ENCODE measurements at regions not wholly inside any gene's neighbourhood (a gene's known extent, or its start where the extent isn't known, plus 50 kb on each side); places are given as distances from the start of the nearest gene placed in this dataset.
A peak's percentile ranks its signal among the peaks of the same experiment; 100 is the strongest.

DNA sequence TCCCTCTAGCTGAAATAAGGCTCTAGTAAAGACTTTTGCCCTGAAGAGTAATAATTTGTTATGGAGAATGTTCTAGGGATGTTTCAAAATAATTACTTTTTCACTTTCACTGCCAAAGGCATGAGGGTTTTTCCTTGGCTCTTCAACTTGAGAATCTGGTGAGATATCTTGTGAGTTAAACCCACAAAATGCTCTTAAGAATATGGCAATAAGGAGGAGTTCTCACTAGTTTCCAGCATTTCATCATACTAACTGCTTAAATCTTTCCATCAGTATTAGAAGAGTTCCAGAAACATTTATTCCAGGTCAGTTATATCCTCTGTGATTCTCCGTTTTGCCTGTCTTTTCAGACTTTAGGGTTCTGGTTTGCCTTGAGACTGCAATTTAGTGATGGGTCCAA lies 785.6 kb upstream of the GJE1 start:
- Histone ChIP-seq H4K5ac (ENCODE audit: low read length) (no peak overlapping the region), H3K27me3 (ENCODE audit: insufficient read depth, low read length, poor library complexity) (no peaks in the 10 kb centered on the region), H3K4me2 (ENCODE audit: low read length) (no peak overlapping the region), H2BK15ac (replicated peaks; ENCODE audit: low read depth) (no peak overlapping the region), H2BK5ac (ENCODE audit: low read length) (no peak overlapping the region), H3K9ac (ENCODE audit: low read length) (no peak overlapping the region), H2BK120ac (ENCODE audit: low read depth, low read length) (no peak overlapping the region), H3K79me1 (ENCODE audit: low read length) (no peaks in the 10 kb centered on the region), H2AK5ac (ENCODE audit: low read length) (no peak overlapping the region), H4K8ac (ENCODE audit: low read depth, low read length) (no peak overlapping the region), H3K18ac (ENCODE audit: low read length) (no peak overlapping the region), H3K36me3 (ENCODE audit: control insufficient read depth, insufficient read depth, low read length) (no peaks in the 10 kb centered on the region), H3K4me3 (ENCODE audit: low read length) (no peak overlapping the region), H3K4me1 (ENCODE audit: control insufficient read depth, low read depth, low read length) (no peaks in the 10 kb centered on the region), H3K56ac (ENCODE audit: low read length) (no peak overlapping the region), H3K27ac (ENCODE audit: low read depth, low read length) (no peak overlapping the region), H3K4ac (ENCODE audit: low read depth, low read length) (no peak overlapping the region), H3K23ac (ENCODE audit: low read length) (no peak overlapping the region), H3K79me2 (ENCODE audit: control insufficient read depth, insufficient read depth, low read length) (no peaks in the 10 kb centered on the region)
- WGBS (ENCODE audit: extremely low coverage, insufficient coverage, low lambda C conversion rate) = no CpG with 5 or more reads among the region's 1 CpG
- DNase-seq = no peak

DNA sequence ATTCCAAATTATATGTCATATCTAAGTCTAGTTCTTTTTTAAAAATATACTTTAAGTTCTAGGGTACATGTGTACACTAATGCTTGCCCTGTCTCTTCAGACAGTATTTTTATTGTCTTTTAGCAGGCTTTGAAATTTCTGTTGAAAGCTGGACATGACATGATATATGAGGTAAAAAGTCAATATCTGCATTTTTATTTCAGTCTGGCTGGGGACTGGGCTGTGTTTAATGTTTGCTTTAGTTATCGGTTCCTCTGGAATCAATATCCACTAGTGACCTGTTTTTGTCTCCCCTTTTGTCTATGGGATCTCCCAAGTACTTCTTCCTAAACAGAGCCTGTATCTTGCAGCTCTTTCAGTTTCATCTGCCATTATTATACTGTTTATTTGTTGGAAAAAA lies 786.2 kb upstream of the GJE1 start:
- H3K18ac ChIP-seq (ENCODE audit: low read length) = no peak overlapping the region
- H4K5ac ChIP-seq (ENCODE audit: low read length) = no peak overlapping the region
- no peak overlapping the region for H3K4me2 ChIP-seq (ENCODE audit: low read length)
- H3K27me3 ChIP-seq (ENCODE audit: insufficient read depth, low read length, poor library complexity) = no peaks in the 10 kb centered on the region
- WGBS (ENCODE audit: extremely low coverage, insufficient coverage, low lambda C conversion rate) = no CpG with 5 or more reads among the region's 1 CpG
- no peak overlapping the region for H2BK15ac ChIP-seq (replicated peaks; ENCODE audit: low read depth)
- no peak overlapping the region for H3K27ac ChIP-seq (ENCODE audit: low read depth, low read length)
- no peak overlapping the region for H3K4me3 ChIP-seq (ENCODE audit: low read length)
- no peak overlapping the region for H2BK120ac ChIP-seq (ENCODE audit: low read depth, low read length)
- no peak for DNase-seq
- H3K4ac ChIP-seq (ENCODE audit: low read depth, low read length) = no peak overlapping the region
- no peak overlapping the region for H3K23ac ChIP-seq (ENCODE audit: low read length)
- no peak overlapping the region for H2AK5ac ChIP-seq (ENCODE audit: low read length)
- no peaks in the 10 kb centered on the region for H3K79me1 ChIP-seq (ENCODE audit: low read length)
- no peak overlapping the region for H4K8ac ChIP-seq (ENCODE audit: low read depth, low read length)
- no peak overlapping the region for H3K56ac ChIP-seq (ENCODE audit: low read length)
- no peaks in the 10 kb centered on the region for H3K4me1 ChIP-seq (ENCODE audit: control insufficient read depth, low read depth, low read length)
- H2BK5ac ChIP-seq (ENCODE audit: low read length) = no peak overlapping the region
- no peaks in the 10 kb centered on the region for H3K79me2 ChIP-seq (ENCODE audit: control insufficient read depth, insufficient read depth, low read length)
- H3K9ac ChIP-seq (ENCODE audit: low read length) = no peak overlapping the region
- H3K36me3 ChIP-seq (ENCODE audit: control insufficient read depth, insufficient read depth, low read length) = no peaks in the 10 kb centered on the region

- no peak overlapping the region for H2BK15ac ChIP-seq (replicated peaks; ENCODE audit: low read depth)
- no peaks in the 10 kb centered on the region for H3K27me3 ChIP-seq (ENCODE audit: insufficient read depth, low read length, poor library complexity)
- H3K18ac ChIP-seq (ENCODE audit: low read length) = no peak overlapping the region
- WGBS (ENCODE audit: extremely low coverage, insufficient coverage, low lambda C conversion rate) = no CpG with 5 or more reads among the region's 2 CpGs
- H3K4me3 ChIP-seq (ENCODE audit: low read length) = no peak overlapping the region
- DNase-seq = no peak
- no peak overlapping the region for H4K5ac ChIP-seq (ENCODE audit: low read length)
- H3K27ac ChIP-seq (ENCODE audit: low read depth, low read length) = no peak overlapping the region
- H4K8ac ChIP-seq (ENCODE audit: low read depth, low read length) = no peak overlapping the region
- no peaks in the 10 kb centered on the region for H3K79me1 ChIP-seq (ENCODE audit: low read length)
- no peak overlapping the region for H3K9ac ChIP-seq (ENCODE audit: low read length)
- H2BK5ac ChIP-seq (ENCODE audit: low read length) = no peak overlapping the region
- H3K36me3 ChIP-seq (ENCODE audit: control insufficient read depth, insufficient read depth, low read length) = no peaks in the 10 kb centered on the region
- H3K23ac ChIP-seq (ENCODE audit: low read length) = no peak overlapping the region
- no peak overlapping the region for H2AK5ac ChIP-seq (ENCODE audit: low read length)
- H3K4me2 ChIP-seq (ENCODE audit: low read length) = no peak overlapping the region
- H3K4ac ChIP-seq (ENCODE audit: low read depth, low read length) = no peak overlapping the region
- no peaks in the 10 kb centered on the region for H3K4me1 ChIP-seq (ENCODE audit: control insufficient read depth, low read depth, low read length)
- H2BK120ac ChIP-seq (ENCODE audit: low read depth, low read length) = no peak overlapping the region
- H3K56ac ChIP-seq (ENCODE audit: low read length) = no peak overlapping the region
- no peaks in the 10 kb centered on the region for H3K79me2 ChIP-seq (ENCODE audit: control insufficient read depth, insufficient read depth, low read length)
Measured at GRCh38 chr6:141337191-141337590, 795.5 kb upstream of the GJE1 start.

GRCh38 chr6:141335477-141336273 lies 797.0 kb upstream of the GJE1 start:
- Histone ChIP-seq H3K79me1 (ENCODE audit: low read length) (no peaks in the 10 kb centered on the region), H4K5ac (ENCODE audit: low read length) (no peak overlapping the region), H3K4me2 (ENCODE audit: low read length) (no peak overlapping the region), H4K8ac (ENCODE audit: low read depth, low read length) (no peak overlapping the region), H3K27ac (ENCODE audit: low read depth, low read length) (no peak overlapping the region), H2BK15ac (replicated peaks; ENCODE audit: low read depth) (no peak overlapping the region), H3K56ac (ENCODE audit: low read length) (no peak overlapping the region), H3K18ac (ENCODE audit: low read length) (no peak overlapping the region), H3K9ac (ENCODE audit: low read length) (no peak overlapping the region), H3K4me1 (ENCODE audit: control insufficient read depth, low read depth, low read length) (no peaks in the 10 kb centered on the region), H3K27me3 (ENCODE audit: insufficient read depth, low read length, poor library complexity) (no peaks in the 10 kb centered on the region), H2BK5ac (ENCODE audit: low read length) (no peak overlapping the region), H3K36me3 (ENCODE audit: control insufficient read depth, insufficient read depth, low read length) (no peaks in the 10 kb centered on the region), H3K4ac (ENCODE audit: low read depth, low read length) (no peak overlapping the region), H3K23ac (ENCODE audit: low read length) (no peak overlapping the region), H2BK120ac (ENCODE audit: low read depth, low read length) (no peak overlapping the region), H2AK5ac (ENCODE audit: low read length) (no peak overlapping the region), H3K4me3 (ENCODE audit: low read length) (no peak overlapping the region), H3K79me2 (ENCODE audit: control insufficient read depth, insufficient read depth, low read length) (no peaks in the 10 kb centered on the region)
- no CpG with 5 or more reads among the region's 4 CpGs for WGBS (ENCODE audit: extremely low coverage, insufficient coverage, low lambda C conversion rate)
- no peak for DNase-seq

DNA sequence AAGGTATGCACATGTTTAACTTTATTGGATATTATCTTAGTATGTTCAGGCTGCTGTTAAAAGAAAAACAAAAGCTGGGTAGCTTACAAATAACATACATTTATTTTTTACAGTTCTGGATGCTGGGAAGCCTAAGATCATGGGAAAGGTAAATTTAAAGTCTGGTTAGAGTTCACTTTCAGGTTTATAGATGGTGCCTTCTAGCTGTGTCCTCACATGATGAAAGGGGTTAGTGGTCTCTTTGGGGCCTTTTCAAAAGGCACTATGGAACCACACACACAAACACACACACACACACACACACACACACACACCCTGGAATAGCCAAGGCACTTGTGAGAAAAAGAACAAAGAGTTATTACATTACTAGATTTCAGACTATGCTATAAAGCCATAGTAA lies 805.8 kb upstream of the GJE1 start:
- H2BK5ac ChIP-seq (ENCODE audit: low read length) = no peak overlapping the region
- H3K23ac ChIP-seq (ENCODE audit: low read length) = no peak overlapping the region
- no peaks in the 10 kb centered on the region for H3K79me2 ChIP-seq (ENCODE audit: control insufficient read depth, insufficient read depth, low read length)
- H2AK5ac ChIP-seq (ENCODE audit: low read length) = no peak overlapping the region
- no peak overlapping the region for H3K56ac ChIP-seq (ENCODE audit: low read length)
- no peaks in the 10 kb centered on the region for H3K27me3 ChIP-seq (ENCODE audit: insufficient read depth, low read length, poor library complexity)
- H3K18ac ChIP-seq (ENCODE audit: low read length) = no peak overlapping the region
- H3K9ac ChIP-seq (ENCODE audit: low read length) = no peak overlapping the region
- no peak for DNase-seq
- H4K5ac ChIP-seq (ENCODE audit: low read length) = no peak overlapping the region
- no peak overlapping the region for H2BK15ac ChIP-seq (replicated peaks; ENCODE audit: low read depth)
- H3K4ac ChIP-seq (ENCODE audit: low read depth, low read length) = no peak overlapping the region
- no peak overlapping the region for H2BK120ac ChIP-seq (ENCODE audit: low read depth, low read length)
- H4K8ac ChIP-seq (ENCODE audit: low read depth, low read length) = peak overlapping the region; percentile 39
- H3K36me3 ChIP-seq (ENCODE audit: control insufficient read depth, insufficient read depth, low read length) = no peaks in the 10 kb centered on the region
- no peak overlapping the region for H3K4me2 ChIP-seq (ENCODE audit: low read length)
- no peaks in the 10 kb centered on the region for H3K79me1 ChIP-seq (ENCODE audit: low read length)
- no peaks in the 10 kb centered on the region for H3K4me1 ChIP-seq (ENCODE audit: control insufficient read depth, low read depth, low read length)
- no peak overlapping the region for H3K4me3 ChIP-seq (ENCODE audit: low read length)
- H3K27ac ChIP-seq (ENCODE audit: low read depth, low read length) = no peak overlapping the region

- Histone ChIP-seq H3K56ac (ENCODE audit: low read length) (no peak overlapping the region), H3K27me3 (ENCODE audit: insufficient read depth, low read length, poor library complexity) (no peaks in the 10 kb centered on the region), H3K27ac (ENCODE audit: low read depth, low read length) (no peak overlapping the region), H3K79me1 (ENCODE audit: low read length) (no peaks in the 10 kb centered on the region), H4K5ac (ENCODE audit: low read length) (no peak overlapping the region), H4K8ac (ENCODE audit: low read depth, low read length) (no peak overlapping the region), H2AK5ac (ENCODE audit: low read length) (no peak overlapping the region), H2BK15ac (replicated peaks; ENCODE audit: low read depth) (no peak overlapping the region), H3K36me3 (ENCODE audit: control insufficient read depth, insufficient read depth, low read length) (no peaks in the 10 kb centered on the region), H3K18ac (ENCODE audit: low read length) (no peak overlapping the region), H3K9ac (ENCODE audit: low read length) (no peak overlapping the region), H3K79me2 (ENCODE audit: control insufficient read depth, insufficient read depth, low read length) (no peaks in the 10 kb centered on the region), H2BK5ac (ENCODE audit: low read length) (no peak overlapping the region), H3K23ac (ENCODE audit: low read length) (no peak overlapping the region), H2BK120ac (ENCODE audit: low read depth, low read length) (no peak overlapping the region), H3K4me2 (ENCODE audit: low read length) (no peak overlapping the region), H3K4me1 (ENCODE audit: control insufficient read depth, low read depth, low read length) (no peaks in the 10 kb centered on the region), H3K4ac (ENCODE audit: low read depth, low read length) (no peak overlapping the region), H3K4me3 (ENCODE audit: low read length) (no peak overlapping the region)
- peak; percentile 84 for DNase-seq
- no CpG with 5 or more reads among the region's 5 CpGs for WGBS (ENCODE audit: extremely low coverage, insufficient coverage, low lambda C conversion rate)
Measured at GRCh38 chr6:141326426-141326825, 806.3 kb upstream of the GJE1 start.

Data from mesendoderm (in vitro differentiated cells).